ENCODE measurements at regions not wholly inside any gene's neighbourhood (a gene's known extent, or its start where the extent isn't known, plus 50 kb on each side); places are given as distances from the start of the nearest gene placed in this dataset.

- Histone ChIP-seq H3K4me1 (ENCODE audit: control insufficient read depth in 1 of 2, insufficient read depth in 2 of 2, low read length in 2 of 2) (no peaks in the 10 kb centered on the region), H3K36me3 (ENCODE audit: control insufficient read depth in 1 of 2, insufficient read depth in 2 of 2, low read length in 2 of 2) (no peaks in the 10 kb centered on the region), H2AFZ (ENCODE audit: low read depth, low read length, poor library complexity, severe bottlenecking) (no peak overlapping the region), H4K20me1 (ENCODE audit: insufficient read depth) (no peaks in the 10 kb centered on the region), H3K27me3 (ENCODE audit: insufficient read depth, low read length) (no peaks in the 10 kb centered on the region), H3K4me3 (replicated peaks in 1 of 2; ENCODE audit: low read depth in 1 of 2, low read length in 2 of 2) (no peak overlapping the region), H3K79me2 (ENCODE audit: insufficient read depth, low read length) (no peaks in the 10 kb centered on the region), H3K9me3 (ENCODE audit: control insufficient read depth in 1 of 2, insufficient read depth in 1 of 2, low read depth in 1 of 2, low read length in 2 of 2) (no peaks in the 10 kb centered on the region), H3K9me2 (ENCODE audit: insufficient read depth) (no peaks in the 10 kb centered on the region), H3K27ac (ENCODE audit: low read depth, low read length) (no peak overlapping the region), H3K4me2 (ENCODE audit: low read length) (no peak overlapping the region), H3K9ac (ENCODE audit: low read length) (no peak overlapping the region)
- ChIA-PET CTCF (no interaction called here), RAD21 (ENCODE audit: low non-redundant PET in 1 of 2, low total read pairs in 2 of 2, uncharacterized antibody in 2 of 2, unreplicated experiment in 2 of 2) (no interaction called here), POLR2A (no interaction called here)
- TF ChIP-seq MAX (IDR thresholded peaks at IDR 0.05) (no peak), SRF (IDR thresholded peaks at IDR 0.05; ENCODE audit: low read depth) (no peak), POLR2AphosphoS5 (IDR thresholded peaks at IDR 0.05; ENCODE audit: low read depth, low read length) (no peak), TCF7L2 (IDR thresholded peaks at IDR 0.05; ENCODE audit: borderline replicate concordance, extremely low read depth, insufficient read depth, insufficient read length) (no peak), CBX3 (IDR thresholded peaks at IDR 0.05; ENCODE audit: low read depth) (no peak), ZBTB33 (IDR thresholded peaks at IDR 0.05; ENCODE audit: extremely low read depth, insufficient replicate concordance, low read length) (no peak), CTCF (IDR thresholded peaks at IDR 0.05 in 2 of 3, conservative IDR thresholded peaks at IDR 0.05 in 1 of 3; ENCODE audit: borderline replicate concordance in 1 of 3, insufficient read depth in 1 of 3, low read depth in 2 of 3, low read length in 2 of 3) (no peak), SP1 (IDR thresholded peaks at IDR 0.05; ENCODE audit: low read depth) (no peak), SIN3A (IDR thresholded peaks at IDR 0.05; ENCODE audit: low read depth) (no peak), YY1 (IDR thresholded peaks at IDR 0.05; ENCODE audit: extremely low read depth, insufficient replicate concordance, low read depth, low read length) (no peak), ELF1 (IDR thresholded peaks at IDR 0.05; ENCODE audit: borderline replicate concordance, low read depth) (no peak), FOSL1 (IDR thresholded peaks at IDR 0.05; ENCODE audit: low read depth) (no peak), ATF3 (IDR thresholded peaks at IDR 0.05) (no peak)
- DNase-seq (ENCODE audit: low read depth, low spot score) (no peak), ATAC-seq (no peak)
- BruUV-seq (replicated peaks) = no TSS peak
- intact Hi-C loops (cut with micrococcal nuclease) = no loop called here
Measured at GRCh38 chr16:26742040-26742439, 324.7 kb upstream of the C16orf82 start.
